Middle frontal gyrus (tissue), 1 donor: ENCODE measurements at regions not wholly inside any gene's neighbourhood (a gene's known extent, or its start where the extent isn't known, plus 50 kb on each side); places are given as distances from the start of the nearest gene placed in this dataset.
"Not testable (repeated sequence)": the region's sequence is repeated elsewhere in the genome, so short reads cannot be mapped to it uniquely, and the experiment has no call there.

ENCODE experiments used
- DNase-seq: peaks from one replicate; pipeline ENCODE4 v3.0.0-alpha.2; 2015; ENCODE audit warnings: low spot score; ENCODE audit errors: extremely low spot score

GRCh38 chr18:35770376-35771014, 189.0 kb downstream of the GALNT1 start:
- no peak for DNase-seq

DNA sequence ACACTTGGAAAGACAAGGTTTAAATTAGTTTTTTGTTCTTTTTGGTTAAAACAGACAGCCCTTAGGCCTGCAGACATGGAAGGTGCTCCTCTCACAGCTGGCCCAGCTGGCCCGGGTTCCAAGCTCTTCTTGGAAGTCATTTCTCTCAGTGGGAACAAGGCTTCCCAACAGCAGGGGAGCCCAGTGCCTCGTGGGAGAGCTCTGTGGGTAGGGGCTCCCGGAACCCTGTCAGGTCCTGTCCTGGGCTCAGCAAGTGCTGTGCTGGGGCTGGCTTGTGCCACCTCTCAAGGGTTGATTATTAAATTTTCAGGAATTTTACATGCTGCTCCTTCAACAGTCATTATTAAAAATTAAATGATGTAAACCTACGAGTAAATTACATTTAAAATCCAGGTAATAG, 189.6 kb downstream of the GALNT1 start:
- no peak for DNase-seq

GRCh38 chr18:35775887-35776286, 194.3 kb downstream of the GALNT1 start:
- no peak for DNase-seq

- DNase-seq, result no peak
Observed at GRCh38 chr18:35776473-35776872, 194.9 kb downstream of the GALNT1 start.

DNA sequence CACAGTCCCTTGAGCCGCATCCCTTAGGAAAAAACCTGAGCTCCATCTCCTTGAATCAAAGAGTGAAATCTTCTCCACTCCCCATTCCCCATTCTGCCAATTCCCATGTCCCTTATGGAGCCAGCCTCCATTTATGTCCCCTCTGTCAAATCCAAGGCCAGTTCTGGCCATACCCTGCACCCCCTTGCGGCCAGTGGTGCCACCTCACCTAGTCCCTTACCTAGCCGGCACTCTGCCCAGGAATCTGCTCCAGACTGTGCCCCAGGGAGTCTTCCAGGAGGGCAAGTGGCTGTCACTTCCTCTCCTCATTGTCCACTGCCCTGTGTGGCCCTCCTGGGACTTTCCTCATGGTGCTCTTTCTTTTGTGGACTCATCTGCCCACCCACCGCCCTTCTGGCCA, 195.4 kb upstream of the RMP24 start:
- DNase-seq, result no peak

DNA sequence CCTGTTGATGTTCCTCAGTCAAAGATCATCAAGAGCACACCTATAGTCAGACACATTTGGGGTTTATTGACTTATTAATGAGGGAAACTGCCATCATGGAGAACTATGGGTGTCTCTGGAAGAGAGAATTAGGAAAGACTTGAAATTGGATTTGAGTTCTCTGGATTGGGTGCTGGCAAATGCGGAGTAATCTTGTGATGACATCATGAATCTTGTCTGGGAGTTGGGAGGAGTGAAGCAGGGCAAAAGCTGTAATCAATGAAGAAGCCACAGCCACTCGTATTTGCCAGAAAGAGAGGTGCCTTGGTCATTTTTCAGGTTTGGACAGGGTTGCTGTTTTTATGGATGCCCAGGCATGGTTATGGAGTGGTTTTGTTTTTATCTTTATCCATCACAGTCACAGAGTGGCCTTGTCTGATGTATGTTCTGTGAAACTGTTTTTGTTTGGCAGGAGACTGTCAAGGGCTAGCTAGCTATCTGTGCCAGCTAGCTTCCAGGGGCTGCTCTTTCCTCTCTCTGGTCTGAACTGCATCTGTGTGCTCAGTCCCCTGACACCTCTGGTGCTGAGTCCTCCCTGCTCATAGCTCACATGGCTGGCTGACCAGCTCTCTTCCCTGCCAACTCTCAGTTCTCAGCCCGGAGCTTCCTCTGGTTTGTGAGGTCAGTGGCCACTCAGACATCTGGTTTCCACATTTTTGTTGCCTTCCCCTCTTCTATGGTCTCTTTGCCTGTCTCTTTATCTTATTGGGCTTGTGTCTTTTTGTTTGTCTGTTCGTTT, 193.4 kb upstream of the RMP24 start:
- no peak for DNase-seq

DNA sequence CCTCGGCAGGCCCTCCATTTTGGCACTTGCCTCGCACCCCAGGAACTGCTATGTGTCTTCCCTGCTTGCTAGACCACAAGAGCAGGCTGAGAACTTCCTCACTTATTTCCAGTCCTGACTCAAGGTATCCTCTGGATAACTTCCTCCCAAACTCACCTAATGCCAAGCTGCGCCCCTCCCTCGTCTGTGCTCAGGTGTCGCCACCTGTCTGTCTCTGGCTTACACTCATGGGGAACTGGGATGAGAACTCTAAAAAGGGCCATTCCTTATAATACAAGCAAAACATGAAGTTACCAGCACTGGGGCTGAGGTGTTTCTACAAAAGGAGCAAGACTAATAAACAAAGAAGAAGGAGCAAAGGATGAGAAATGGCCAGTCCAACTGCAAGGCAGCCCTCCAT, 191.5 kb upstream of the RMP24 start:
- DNase-seq, result no peak

DNA sequence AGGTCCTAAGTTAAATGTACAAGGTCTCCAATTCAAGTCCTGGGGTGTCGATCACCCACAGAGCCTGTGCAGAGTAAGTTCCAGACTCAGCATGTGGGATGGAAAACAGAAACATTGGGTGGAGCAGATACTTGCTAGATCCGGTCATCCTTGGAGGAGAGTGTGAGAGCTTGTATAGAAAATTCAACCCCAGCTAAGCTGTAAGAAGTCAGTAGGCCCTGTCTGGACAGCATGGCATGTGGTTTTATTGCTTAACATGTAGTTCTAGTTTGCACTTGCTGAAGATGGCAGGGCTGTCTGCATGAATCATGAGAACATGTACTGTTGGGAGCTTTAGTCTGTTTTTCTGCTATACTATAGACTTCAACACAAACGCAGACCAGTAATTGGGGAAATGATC, 189.6 kb upstream of the RMP24 start:
- no peak for DNase-seq

DNA sequence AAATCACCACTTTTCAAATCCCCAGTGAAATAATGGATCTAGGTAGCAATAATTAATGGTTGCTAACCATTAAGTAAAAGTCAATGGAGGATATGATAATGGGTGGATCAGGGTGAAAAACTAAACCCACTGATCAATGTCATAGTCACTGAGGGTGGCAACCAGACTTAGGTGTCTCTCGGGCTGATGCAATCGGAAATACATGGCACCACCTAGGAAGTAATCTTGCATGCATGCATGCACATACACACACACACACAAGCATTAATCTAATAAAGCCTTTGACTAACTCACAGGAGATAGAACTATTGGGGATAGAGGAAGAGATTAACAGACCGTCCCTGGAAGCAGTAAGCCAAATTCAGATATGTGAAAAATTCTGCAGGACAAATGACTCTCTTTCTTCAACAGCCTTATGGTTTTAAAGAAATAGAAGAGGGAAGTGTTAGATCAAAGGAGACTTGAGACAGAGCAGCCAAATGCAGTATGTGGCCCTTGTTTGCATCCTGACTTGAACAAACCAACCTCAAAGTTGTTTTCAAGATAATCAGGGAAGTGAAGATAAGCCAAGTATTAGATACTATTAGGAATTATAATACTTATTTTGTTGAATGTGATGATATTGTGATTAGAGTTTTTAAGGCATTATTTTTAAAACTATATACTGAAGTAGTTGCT, 186.0 kb upstream of the RMP24 start:
- DNase-seq, result no peak

DNA sequence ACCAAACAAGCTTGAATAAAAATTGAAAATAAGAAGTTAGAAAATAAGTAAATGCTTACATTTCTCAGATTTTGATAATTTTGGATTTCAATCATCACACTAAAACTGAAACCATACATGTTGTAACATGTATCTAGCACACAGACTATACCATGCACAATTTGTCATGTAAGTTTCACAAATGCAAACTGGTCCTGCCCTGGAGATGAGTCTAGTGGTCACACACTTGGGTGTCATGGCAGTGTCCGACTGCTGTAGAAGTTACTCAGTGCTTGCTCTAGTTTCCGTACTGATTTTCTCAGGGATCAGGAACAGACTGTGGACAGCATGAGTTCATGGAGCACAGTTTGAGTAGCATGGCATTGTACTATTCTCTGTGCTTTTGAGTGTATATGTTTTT, 182.9 kb upstream of the RMP24 start:
- DNase-seq, result no peak

GRCh38 chr18:35797948-35798347, 174.5 kb upstream of the RMP24 start:
- no peak for DNase-seq

GRCh38 chr18:35803551-35803950, 168.9 kb upstream of the RMP24 start:
- DNase-seq, result no peak

GRCh38 chr18:35804377-35804776, 168.1 kb upstream of the RMP24 start:
- DNase-seq, result no peak

DNA sequence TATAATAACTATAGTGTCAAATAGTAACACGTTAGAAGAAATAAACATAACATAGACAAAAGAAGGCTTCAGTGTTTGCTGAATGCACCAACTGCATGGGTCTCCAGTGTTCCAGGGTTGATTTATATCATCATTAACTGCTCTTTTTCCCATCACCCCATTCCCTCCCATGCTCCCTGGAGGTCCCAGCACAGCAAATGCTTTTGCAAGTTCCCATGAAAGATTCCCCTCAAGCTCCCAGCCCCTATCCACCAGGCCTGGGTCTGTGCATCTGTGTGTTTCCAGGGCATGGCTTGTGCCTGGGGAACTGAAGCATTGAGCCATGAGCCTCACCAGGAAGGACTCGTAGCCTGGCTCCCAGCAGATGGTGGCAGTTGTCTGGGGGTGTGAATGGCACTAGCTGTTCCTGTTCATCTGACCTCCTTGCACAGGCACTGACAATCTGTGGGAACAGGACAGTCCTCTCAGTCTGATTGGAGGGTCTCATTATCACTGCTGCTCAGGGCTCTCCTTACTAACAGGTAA, 164.6 kb upstream of the RMP24 start:
- no peak for DNase-seq

GRCh38 chr18:35808796-35809195, 163.7 kb upstream of the RMP24 start:
- DNase-seq, result no peak

GRCh38 chr18:35810520-35810919, 162.0 kb upstream of the RMP24 start:
- DNase-seq, result no peak

- no peak for DNase-seq
Observed at GRCh38 chr18:35811896-35812295, 160.6 kb upstream of the RMP24 start.

- DNase-seq, result not testable (repeated sequence)
Observed at GRCh38 chr18:35815011-35815410, 157.5 kb upstream of the RMP24 start.

GRCh38 chr18:35816003-35816402, 156.5 kb upstream of the RMP24 start:
- DNase-seq, result no peak

DNA sequence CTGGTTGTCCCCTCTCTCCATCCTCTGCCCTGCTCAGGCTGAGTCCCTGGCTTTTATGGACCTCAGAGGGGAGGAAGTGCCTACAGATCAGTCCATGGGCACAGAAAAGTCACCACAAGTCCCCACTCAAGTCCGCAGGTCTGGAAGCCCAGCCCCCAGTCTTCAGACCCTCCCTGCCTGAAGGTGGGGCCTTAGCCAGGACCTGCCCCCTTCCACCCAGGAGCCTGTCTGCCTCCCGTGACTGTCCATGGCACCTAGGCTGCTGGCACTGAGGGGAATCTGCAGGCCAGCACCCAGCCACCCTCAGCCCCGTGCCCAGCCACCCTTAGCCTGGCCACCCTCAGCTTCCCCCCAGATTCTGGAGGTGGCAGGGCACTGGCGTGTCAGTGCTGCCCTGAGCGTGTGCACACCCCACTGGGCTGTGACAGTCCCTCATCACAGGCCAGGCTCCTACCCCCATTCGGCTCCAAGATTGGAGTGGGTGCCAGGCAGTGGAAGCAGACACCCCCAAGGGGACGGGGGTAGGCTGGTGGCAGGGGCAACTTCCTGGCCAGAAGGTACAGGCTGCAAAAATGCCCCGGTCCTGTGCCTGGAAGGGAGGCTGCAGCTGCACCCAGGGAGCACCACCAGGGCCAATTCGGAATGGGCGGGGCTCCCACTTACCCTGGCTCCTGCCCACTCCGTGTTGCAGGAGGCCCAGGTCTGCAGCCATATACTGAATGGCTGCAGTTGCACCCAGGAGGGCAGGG, 154.7 kb upstream of the RMP24 start:
- DNase-seq, result no peak

GRCh38 chr18:35818353-35818667, 154.2 kb upstream of the RMP24 start:
- no peak for DNase-seq

DNA sequence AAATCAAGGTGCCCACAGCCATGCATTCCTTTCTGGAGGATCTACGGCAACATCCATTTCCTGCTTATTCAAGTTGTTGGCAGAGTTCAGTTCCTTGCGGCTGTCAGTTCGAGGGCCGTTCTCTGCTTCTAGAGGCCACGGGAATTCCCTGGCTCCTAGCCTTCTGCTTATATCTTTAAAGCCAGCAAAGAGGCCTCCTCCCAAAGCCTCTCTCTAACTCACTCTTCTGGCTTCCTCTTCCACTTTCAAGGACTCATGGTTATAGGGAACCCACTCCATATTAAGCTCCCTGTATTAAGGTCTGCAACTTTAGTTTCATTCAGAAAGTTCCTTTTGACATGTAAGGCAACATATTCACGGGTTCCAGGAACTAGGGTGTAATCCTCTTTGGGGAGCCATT, 150.1 kb upstream of the RMP24 start:
- DNase-seq, result no peak
